GM23338 (cell line): ENCODE measurements at regions not wholly inside any gene's neighbourhood (a gene's known extent, or its start where the extent isn't known, plus 50 kb on each side); places are given as distances from the start of the nearest gene placed in this dataset.

ENCODE experiments used
- ATAC-seq: fragments of 200-7000 bp; cut with Tn5 transposase; 3 replicates; pipeline ENCODE4 v1.9.1; 2020
- DNase-seq: peaks from one replicate; pipeline ENCODE4 v3.0.0-alpha.2; 2015; ENCODE audit warnings: low spot score
- H2AFZ ChIP-seq: fragments of 200-600 bp; sonication (generic); 2 replicates; pipeline ENCODE4 v1.8.0; 2016; ENCODE audit warnings: antibody characterized with exemption, mild to moderate bottlenecking, moderate library complexity
- H3F3A ChIP-seq: fragments of 200-600 bp; sonication (generic); replicated peaks from 2 replicates; pipeline ENCODE4 v1.8.0; 2017; ENCODE audit warnings: antibody characterized with exemption, mixed run types, low read depth
- H3K27ac ChIP-seq: fragments of 200-600 bp; sonication (generic); 2 replicates; pipeline ENCODE4 v1.6.1; 2016; ENCODE audit warnings: low read depth
- H3K27me3 ChIP-seq: fragments of 200-600 bp; sonication (generic); 2 replicates; pipeline ENCODE4 v1.8.0; 2016; ENCODE audit warnings: mild to moderate bottlenecking, mixed run types, moderate library complexity; ENCODE audit not compliant: insufficient read depth
- H3K36me3 ChIP-seq: fragments of 200-600 bp; sonication (generic); 2 replicates; pipeline ENCODE4 v1.8.0; 2016; ENCODE audit warnings: mild to moderate bottlenecking; ENCODE audit not compliant: insufficient read depth
- H3K4me1 ChIP-seq: fragments of 200-600 bp; sonication (generic); 2 replicates; pipeline ENCODE4 v1.8.0; 2016; ENCODE audit warnings: mild to moderate bottlenecking, moderate library complexity; ENCODE audit not compliant: insufficient read depth
- H3K4me2 ChIP-seq: fragments of 200-600 bp; sonication (generic); 2 replicates; pipeline ENCODE4 v1.7.1; 2017; ENCODE audit warnings: mixed run types
- H3K4me3 ChIP-seq: fragments of 200-600 bp; sonication (generic); 2 replicates; pipeline ENCODE4 v1.6.1; 2016; ENCODE audit warnings: mixed run types
- H3K79me2 ChIP-seq: fragments of 200-600 bp; sonication (generic); replicated peaks from 2 replicates; pipeline ENCODE4 v1.8.0; 2017; ENCODE audit warnings: mild to moderate bottlenecking; ENCODE audit not compliant: insufficient read depth
- H3K9me2 ChIP-seq: fragments of 200-600 bp; sonication (generic); 2 replicates; pipeline ENCODE4 v1.8.0; 2017; ENCODE audit not compliant: insufficient read depth
- H4K20me1 ChIP-seq: fragments of 200-600 bp; sonication (generic); replicated peaks from 2 replicates; pipeline ENCODE4 v1.8.0; 2017; ENCODE audit warnings: mild to moderate bottlenecking; ENCODE audit not compliant: insufficient read depth
- H3K27ac Mint-ChIP-seq: 2 replicates; pipeline ENCODE4 v1.8.0; 2020; ENCODE audit warnings: inconsistent platforms, mild to moderate bottlenecking, moderate library complexity, mixed read lengths
- H3K27me3 Mint-ChIP-seq: 3 replicates; pipeline ENCODE4 v1.8.0; 2022; ENCODE audit warnings: low read depth, mild to moderate bottlenecking, moderate library complexity, mixed read lengths, inconsistent platforms; ENCODE audit not compliant: insufficient read depth, poor library complexity
- H3K36me3 Mint-ChIP-seq: 3 replicates; pipeline ENCODE4 v1.8.0; 2021; ENCODE audit warnings: low read depth, mild to moderate bottlenecking, inconsistent platforms, moderate library complexity, mixed read lengths
- H3K4me1 Mint-ChIP-seq: 3 replicates; pipeline ENCODE4 v1.8.0; 2020; ENCODE audit warnings: mild to moderate bottlenecking, inconsistent platforms, mixed read lengths
- H3K4me3 Mint-ChIP-seq: 3 replicates; pipeline ENCODE4 v1.8.0; 2021; ENCODE audit warnings: moderate library complexity, mild to moderate bottlenecking, inconsistent platforms, mixed read lengths
- H3K9me3 Mint-ChIP-seq: 3 replicates; pipeline ENCODE4 v1.8.0; 2020; ENCODE audit warnings: moderate library complexity, mild to moderate bottlenecking, inconsistent platforms, mixed read lengths
- CTCF ChIP-seq, 2 experiments: fragments of 200-600 bp in 1 of 2; sonication (generic) in 1 of 2; conservative IDR thresholded peaks; 2 replicates each; pipeline versions ENCODE4 v1.5.1 to v1.6.1; 2016 to 2017; ENCODE audit warnings: antibody characterized with exemption in 2 of 2, low read depth in 2 of 2, mild to moderate bottlenecking in 2 of 2, moderate library complexity in 1 of 2
- ETS1 ChIP-seq: IDR thresholded peaks from 2 replicates; pipeline ENCODE4 v1.6.1; 2016; ENCODE audit warnings: antibody characterized with exemption
- EZH2 ChIP-seq: fragments of 200-600 bp; sonication (generic); IDR thresholded peaks from one replicate; pipeline ENCODE4 v1.8.0; 2017; ENCODE audit warnings: antibody characterized with exemption, mild to moderate bottlenecking, low read depth; ENCODE audit not compliant: unreplicated experiment
- EZH2phosphoT487 ChIP-seq: fragments of 200-600 bp; sonication (generic); IDR thresholded peaks from one replicate; pipeline ENCODE4 v1.8.1; 2018; ENCODE audit warnings: antibody characterized with exemption; ENCODE audit not compliant: unreplicated experiment
- NANOG ChIP-seq: IDR thresholded peaks from 2 replicates; pipeline ENCODE4 v1.6.1; 2016; ENCODE audit warnings: antibody characterized with exemption, borderline replicate concordance
- REST ChIP-seq: IDR thresholded peaks from one replicate; pipeline ENCODE4 v1.6.1; 2018; ENCODE audit warnings: antibody characterized with exemption; ENCODE audit not compliant: unreplicated experiment
- ZNF331 ChIP-seq: fragments of 250-450 bp; sonication (Bioruptor Pico); IDR thresholded peaks from 2 replicates; pipeline ENCODE4 v1.5.0; 2020; ENCODE audit warnings: low read depth, mild to moderate bottlenecking, moderate library complexity
- ZNF462 ChIP-seq: fragments of 250-450 bp; sonication (Bioruptor Pico); IDR thresholded peaks from 2 replicates; pipeline ENCODE4 v1.5.0; 2020; ENCODE audit warnings: mild to moderate bottlenecking, moderate library complexity

GRCh38 chr1:98328855-98329254 is 332.7 kb upstream of the SNX7 start (continued):
- no peak for TF ChIP-seq ETS1
- no peak for TF ChIP-seq NANOG
- TF ChIP-seq EZH2phosphoT487: no peak
- no peak for TF ChIP-seq ZNF331

GRCh38 chr1:98327220-98327861 is 334.2 kb upstream of the SNX7 start:
- Histone ChIP-seq H3K4me1 (peaks cover 4% of the 10 kb centered on the region; the same call in 1 of the 2 replicates), H3K9me2 (no peaks in the 10 kb centered on the region), H3K4me3 (no peak overlapping the region), H3K79me2 (no peaks in the 10 kb centered on the region), H3K36me3 (no peaks in the 10 kb centered on the region), H3F3A (no peaks in the 10 kb centered on the region), H3K4me2 (no peak overlapping the region), H4K20me1 (no peaks in the 10 kb centered on the region), H3K27ac (no peak overlapping the region), H3K27me3 (no peaks in the 10 kb centered on the region), H2AFZ (peak overlapping the region; percentile 91; the same call in 1 of the 2 replicates)
- Mint-ChIP-seq H3K27me3 (no peaks in the 10 kb centered on the region), H3K4me1 (peaks cover 15% of the 10 kb centered on the region), H3K9me3 (no peaks in the 10 kb centered on the region), H3K27ac (no peak overlapping the region), H3K36me3 (no peaks in the 10 kb centered on the region), H3K4me3 (no peak overlapping the region)
- no peak for DNase-seq
- peak; percentile 29; the same call in 2 of the 3 replicates for ATAC-seq
- TF ChIP-seq EZH2 (no peak), REST (no peak), ZNF462 (CRISPR knock-in tag) (no peak), CTCF (conservative IDR thresholded peaks at IDR 0.05; ENCODE audit: low read depth in 2 of 2) (no peak)
